Esophagus squamous epithelium (tissue), 4 donors: ENCODE measurements at regions not wholly inside any gene's neighbourhood (a gene's known extent, or its start where the extent isn't known, plus 50 kb on each side); places are given as distances from the start of the nearest gene placed in this dataset.

Experiments
- CTCF ChIP-seq, 6 experiments: fragments of 450-650 bp in 4 of 6; fragments of 200-600 bp in 2 of 6; sonication (generic) in 2 of 6; IDR thresholded peaks; one replicate each; pipeline ENCODE4 v1.5.1; 2016 to 2019; ENCODE audit warnings: antibody characterized with exemption in 6 of 6, mild to moderate bottlenecking in 4 of 6, moderate library complexity in 4 of 6
- POLR2A ChIP-seq, 4 donors: fragments of 450-650 bp; IDR thresholded peaks; one replicate each; pipeline ENCODE4 v1.6.1; 2017; ENCODE audit warnings: antibody characterized with exemption in 4 of 4, mild to moderate bottlenecking in 4 of 4, moderate library complexity in 3 of 4

GRCh38 chr21:26669215-26669764 lies 96.2 kb upstream of the CYYR1 start:
- TF ChIP-seq CTCF (IDR thresholded peaks at IDR 0.05) (no peak), POLR2A (IDR thresholded peaks at IDR 0.05) (no peak)
